Osteocyte (in vitro differentiated cells): ENCODE measurements at regions not wholly inside any gene's neighbourhood (a gene's known extent, or its start where the extent isn't known, plus 50 kb on each side); places are given as distances from the start of the nearest gene placed in this dataset.

Source experiments
- DNase-seq: peaks from one replicate; pipeline ENCODE4 v3.0.0; 2021; ENCODE audit warnings: mixed read lengths; ENCODE audit not compliant: unreplicated experiment; ENCODE audit errors: extremely low spot score
- H3K27ac Mint-ChIP-seq: one replicate; pipeline ENCODE4 v1.8.0; 2021; ENCODE audit warnings: mild to moderate bottlenecking, mixed read lengths; ENCODE audit not compliant: unreplicated experiment
- H3K27me3 Mint-ChIP-seq: one replicate; pipeline ENCODE4 v1.8.0; 2021; ENCODE audit warnings: mixed read lengths; ENCODE audit not compliant: unreplicated experiment
- H3K36me3 Mint-ChIP-seq: one replicate; pipeline ENCODE4 v1.8.0; 2021; ENCODE audit warnings: mixed read lengths; ENCODE audit not compliant: unreplicated experiment
- H3K4me1 Mint-ChIP-seq: one replicate; pipeline ENCODE4 v1.8.0; 2021; ENCODE audit warnings: mixed read lengths; ENCODE audit not compliant: unreplicated experiment
- H3K4me3 Mint-ChIP-seq: one replicate; pipeline ENCODE4 v1.8.0; 2021; ENCODE audit warnings: mild to moderate bottlenecking, moderate library complexity, mixed read lengths; ENCODE audit not compliant: unreplicated experiment
- H3K9me3 Mint-ChIP-seq: one replicate; pipeline ENCODE4 v1.8.0; 2021; ENCODE audit warnings: mixed read lengths; ENCODE audit not compliant: unreplicated experiment
- TF ChIP-seq, protein P1 (sequence below): fragments of 200-600 bp; sonication (generic); IDR thresholded peaks from 2 replicates; pipeline ENCODE4 v1.5.0; 2021; ENCODE audit warnings: antibody characterized with exemption, mild to moderate bottlenecking, moderate library complexity

DNA sequence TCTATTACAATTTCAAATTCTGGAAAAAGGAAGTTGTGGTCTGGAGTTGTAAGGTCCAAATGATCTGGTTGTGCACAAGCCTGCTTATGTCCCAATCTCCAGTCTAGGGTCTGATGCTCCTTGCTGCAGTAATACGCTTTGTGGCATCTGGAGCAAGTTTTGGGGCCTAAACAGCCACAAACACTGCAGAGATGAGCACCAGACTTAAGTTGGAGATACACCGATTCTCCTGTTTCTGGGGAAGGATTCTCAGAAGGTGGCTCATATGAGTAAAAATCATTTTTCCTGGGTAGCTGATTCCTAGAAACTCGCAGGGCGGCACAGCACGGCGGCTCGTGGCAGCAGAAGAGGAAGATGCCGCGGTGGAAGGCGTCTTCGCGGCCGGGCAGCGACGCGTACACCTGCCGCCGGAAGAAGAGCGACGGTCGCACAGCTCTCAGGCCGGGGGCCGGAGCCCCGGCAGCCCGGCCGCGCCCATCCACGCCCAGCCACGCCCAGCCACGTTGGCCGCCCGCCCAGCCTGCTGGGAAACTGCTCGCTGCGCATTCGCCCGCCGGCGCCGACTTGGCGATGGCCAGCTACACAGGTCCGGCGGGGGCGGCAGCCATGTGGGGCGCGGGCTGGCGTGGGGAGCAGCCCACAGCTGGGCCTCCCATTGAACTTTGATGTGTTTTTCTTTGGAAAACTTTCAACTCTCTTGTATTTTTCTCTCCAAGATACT lies 129.0 kb downstream of the ASCL4 start:
- no peak overlapping the region for H3K27ac Mint-ChIP-seq

DNA sequence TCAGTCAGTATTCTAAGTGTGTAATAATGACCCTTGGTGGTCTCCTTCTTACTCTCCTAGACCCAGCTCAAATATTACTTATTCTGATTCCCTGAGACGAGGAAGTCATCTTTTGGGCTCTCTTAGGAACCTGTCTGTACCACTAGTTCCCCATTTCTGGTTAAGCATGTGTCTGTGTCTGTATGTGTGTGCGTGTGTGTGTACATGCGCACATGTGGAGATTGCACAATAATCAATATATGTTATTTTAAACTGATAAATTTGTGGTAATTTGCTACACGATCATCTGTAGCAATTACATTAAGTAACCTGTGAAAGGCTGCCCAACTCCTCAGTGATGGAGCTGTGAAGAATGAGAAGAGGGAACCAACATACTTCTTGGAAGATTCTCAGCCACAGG lies 132.2 kb downstream of the ASCL4 start:
- no peak overlapping the region for H3K27ac Mint-ChIP-seq
- peaks cover 3% of the 10 kb centered on the region for H3K4me1 Mint-ChIP-seq
- H3K9me3 Mint-ChIP-seq, result no peaks in the 10 kb centered on the region
- no peak overlapping the region for H3K4me3 Mint-ChIP-seq
- peaks cover 25% of the 10 kb centered on the region for H3K27me3 Mint-ChIP-seq
- no peaks in the 10 kb centered on the region for H3K36me3 Mint-ChIP-seq
- TF ChIP-seq, protein P1, sequence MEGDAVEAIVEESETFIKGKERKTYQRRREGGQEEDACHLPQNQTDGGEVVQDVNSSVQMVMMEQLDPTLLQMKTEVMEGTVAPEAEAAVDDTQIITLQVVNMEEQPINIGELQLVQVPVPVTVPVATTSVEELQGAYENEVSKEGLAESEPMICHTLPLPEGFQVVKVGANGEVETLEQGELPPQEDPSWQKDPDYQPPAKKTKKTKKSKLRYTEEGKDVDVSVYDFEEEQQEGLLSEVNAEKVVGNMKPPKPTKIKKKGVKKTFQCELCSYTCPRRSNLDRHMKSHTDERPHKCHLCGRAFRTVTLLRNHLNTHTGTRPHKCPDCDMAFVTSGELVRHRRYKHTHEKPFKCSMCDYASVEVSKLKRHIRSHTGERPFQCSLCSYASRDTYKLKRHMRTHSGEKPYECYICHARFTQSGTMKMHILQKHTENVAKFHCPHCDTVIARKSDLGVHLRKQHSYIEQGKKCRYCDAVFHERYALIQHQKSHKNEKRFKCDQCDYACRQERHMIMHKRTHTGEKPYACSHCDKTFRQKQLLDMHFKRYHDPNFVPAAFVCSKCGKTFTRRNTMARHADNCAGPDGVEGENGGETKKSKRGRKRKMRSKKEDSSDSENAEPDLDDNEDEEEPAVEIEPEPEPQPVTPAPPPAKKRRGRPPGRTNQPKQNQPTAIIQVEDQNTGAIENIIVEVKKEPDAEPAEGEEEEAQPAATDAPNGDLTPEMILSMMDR, result no peak
- no peak for DNase-seq

More for the DNA sequence above, 129.0 kb downstream of the ASCL4 start:
- H3K36me3 Mint-ChIP-seq, result no peaks in the 10 kb centered on the region
- H3K27me3 Mint-ChIP-seq, result peaks cover 30% of the 10 kb centered on the region
- no peaks in the 10 kb centered on the region for H3K9me3 Mint-ChIP-seq
- H3K4me3 Mint-ChIP-seq, result peak overlapping the region; percentile 49
- TF ChIP-seq, protein P1, result no peak
- H3K4me1 Mint-ChIP-seq, result peaks cover 3% of the 10 kb centered on the region
- DNase-seq, result no peak

DNA sequence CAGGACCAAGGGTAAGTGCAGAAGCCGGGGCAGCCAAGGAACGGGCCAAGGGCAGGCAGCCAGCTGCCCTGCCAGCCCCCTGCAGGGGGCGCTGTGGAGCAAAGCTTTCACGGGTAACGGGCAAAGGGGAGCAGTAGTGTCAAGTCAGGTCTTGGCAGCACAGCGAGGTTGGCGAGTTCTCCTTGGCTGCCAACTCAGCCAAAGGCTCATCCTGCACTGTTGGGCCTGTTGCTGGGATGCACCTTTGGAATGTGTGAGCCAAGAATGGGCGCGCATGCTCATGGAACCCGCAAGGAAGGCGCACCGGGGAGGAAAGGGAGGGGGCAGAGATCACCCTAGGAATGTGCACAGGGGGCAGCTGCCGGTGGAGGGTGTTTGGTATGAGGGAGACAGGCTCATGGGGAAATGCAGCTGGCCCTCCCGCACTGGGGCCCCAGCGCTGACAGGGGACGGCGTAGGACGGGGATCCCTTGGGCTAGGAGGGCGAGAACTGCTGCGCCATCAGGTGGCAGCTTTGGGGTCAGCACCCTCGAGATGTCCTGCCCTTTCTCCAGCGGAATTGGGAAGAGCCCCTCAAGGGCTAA lies 138.0 kb downstream of the ASCL4 start:
- no peaks in the 10 kb centered on the region for H3K4me1 Mint-ChIP-seq
- no peaks in the 10 kb centered on the region for H3K36me3 Mint-ChIP-seq
- TF ChIP-seq, protein P1, result peak; percentile 36
- H3K4me3 Mint-ChIP-seq, result no peak overlapping the region
- no peak for DNase-seq
- H3K9me3 Mint-ChIP-seq, result no peaks in the 10 kb centered on the region
- no peak overlapping the region for H3K27ac Mint-ChIP-seq
- H3K27me3 Mint-ChIP-seq, result no peaks in the 10 kb centered on the region

DNA sequence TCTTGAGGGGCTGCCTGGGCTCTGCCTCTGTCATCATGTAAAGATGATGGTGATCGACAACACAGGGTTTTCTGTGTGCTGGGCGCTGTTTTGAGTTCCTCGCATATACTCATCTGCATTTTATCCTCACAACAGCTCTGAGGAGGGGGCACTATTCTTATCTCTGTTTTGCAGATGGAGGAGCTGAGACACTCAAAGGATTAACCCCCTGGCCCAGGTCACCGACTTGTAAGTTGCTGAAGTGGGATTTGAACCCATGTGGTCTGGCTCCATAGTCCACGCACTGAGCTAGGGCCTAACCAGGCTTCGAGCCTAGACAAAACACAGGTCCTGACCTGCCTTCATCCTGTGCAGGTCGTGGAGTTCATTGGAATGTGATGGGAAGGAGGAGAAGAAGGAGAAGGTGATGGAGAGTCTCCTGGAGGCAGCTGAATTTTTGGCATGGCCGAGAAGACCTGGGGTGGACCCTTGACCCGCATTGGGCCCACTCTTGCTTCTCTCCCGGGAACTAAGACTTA lies 140.0 kb downstream of the ASCL4 start:
- Mint-ChIP-seq H3K27ac (no peak overlapping the region), H3K4me3 (no peak overlapping the region), H3K4me1 (no peaks in the 10 kb centered on the region), H3K9me3 (no peaks in the 10 kb centered on the region), H3K36me3 (no peaks in the 10 kb centered on the region), H3K27me3 (peaks cover 4% of the 10 kb centered on the region)
- TF ChIP-seq, protein P1, result no peak
- DNase-seq, result no peak
